Testis (tissue), 2 donors: ENCODE measurements at regions not wholly inside any gene's neighbourhood (a gene's known extent, or its start where the extent isn't known, plus 50 kb on each side); places are given as distances from the start of the nearest gene placed in this dataset.
A peak's percentile ranks its signal among the peaks of the same experiment; 100 is the strongest.

Experiments used
- DNase-seq: peaks from one replicate; pipeline ENCODE4 v3.0.0-alpha.2; 2019
- H3K27ac ChIP-seq, 2 donors: fragments of 200-600 bp; sonication (generic); one replicate each; pipeline ENCODE4 v1.5.1; 2019
- H3K27me3 ChIP-seq: fragments of 200-600 bp; sonication (generic); one replicate; pipeline ENCODE4 v1.5.1; 2019
- H3K36me3 ChIP-seq: fragments of 200-600 bp; sonication (generic); one replicate; pipeline ENCODE4 v1.5.1; 2017; ENCODE audit warnings: low read depth; ENCODE audit errors: missing control alignments
- H3K4me1 ChIP-seq: fragments of 200-600 bp; sonication (generic); one replicate; pipeline ENCODE4 v1.5.1; 2019
- H3K4me3 ChIP-seq, 2 donors: fragments of 200-600 bp; sonication (generic); one replicate each; pipeline ENCODE4 v1.5.1; 2017 to 2019
- H3K9me3 ChIP-seq: fragments of 200-600 bp; sonication (generic); one replicate; pipeline ENCODE4 v1.5.1; 2017
- CTCF ChIP-seq, 3 experiments: fragments of 450-650 bp in 2 of 3; fragments of 200-600 bp in 1 of 3; sonication (generic) in 1 of 3; IDR thresholded peaks; one replicate each; pipeline ENCODE4 v1.5.1; 2016 to 2019; ENCODE audit warnings: antibody characterized with exemption in 3 of 3, mild to moderate bottlenecking in 2 of 3, moderate library complexity in 1 of 3
- POLR2A ChIP-seq: fragments of 450-650 bp; IDR thresholded peaks from one replicate; pipeline ENCODE4 v1.6.1; 2017; ENCODE audit warnings: antibody characterized with exemption, mild to moderate bottlenecking, moderate library complexity
- WGBS, 2 donors: methylation state at CpG; one replicate each; pipeline ENCODE4 v1.1.5; 2018; 5-methylcytosine and 5-hydroxymethylcytosine counted together
- intact Hi-C: fragments of 100-400 bp; cut with DNase I; formaldehyde crosslinking; loops from one replicate; pipeline ENCODE4 v1.15.1; 2023; ENCODE audit warnings: low total_unique reads

DNA sequence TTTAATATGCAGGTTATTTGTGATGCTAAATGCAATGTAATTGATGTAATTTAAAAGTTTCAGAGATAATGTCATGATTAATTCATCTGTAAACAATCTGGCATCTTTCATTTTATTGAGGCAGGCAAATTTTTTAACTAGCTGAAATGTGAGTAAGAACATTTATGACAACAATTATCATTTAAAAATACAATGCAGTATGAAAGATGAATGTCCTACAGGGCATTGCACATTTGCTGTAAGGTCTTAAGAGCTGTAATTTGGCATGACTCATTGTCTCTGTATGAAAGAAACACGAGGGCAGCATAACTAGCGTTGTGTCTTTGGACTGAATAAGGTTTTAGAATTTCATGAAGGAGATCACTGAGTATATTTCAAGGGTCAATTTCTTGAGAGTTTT lies 642.8 kb downstream of the PLA2G4A start:
- Histone ChIP-seq H3K4me3 (no peak overlapping the region), H3K27me3 (no peaks in the 10 kb centered on the region), H3K36me3 (no peaks in the 10 kb centered on the region), H3K27ac (no peak overlapping the region), H3K4me1 (no peaks in the 10 kb centered on the region), H3K9me3 (no peaks in the 10 kb centered on the region)
- intact Hi-C loops, result no loop called here
- DNase-seq, result no peak
- TF ChIP-seq CTCF (IDR thresholded peaks at IDR 0.05), result no peak
- no peak for TF ChIP-seq POLR2A
- WGBS, 2 donors, result 74 to 75% methylated on average over 2 of the region's 2 CpGs

DNA sequence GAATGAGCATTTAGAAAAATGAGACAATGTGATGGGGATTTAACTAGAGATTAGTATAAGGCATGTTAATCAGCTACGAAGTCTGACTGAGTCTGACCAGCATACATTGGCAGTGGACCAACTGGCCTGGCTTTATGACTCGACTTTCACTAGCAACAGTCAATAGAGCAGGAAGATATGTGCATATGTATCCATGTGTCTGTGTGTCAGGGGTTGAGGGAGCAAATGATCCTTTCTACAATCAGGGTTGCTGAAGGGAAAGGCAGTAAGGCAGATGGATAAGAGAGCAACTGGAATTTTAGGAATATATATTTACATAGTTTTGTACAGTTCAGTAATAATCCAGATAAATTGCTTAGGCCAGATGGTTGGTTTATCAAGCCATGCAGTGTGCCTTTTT lies 645.6 kb downstream of the PLA2G4A start:
- WGBS, 2 donors, result 43 to 51% methylated on average over 2 of the region's 2 CpGs
- TF ChIP-seq POLR2A (no peak), CTCF (IDR thresholded peaks at IDR 0.05) (no peak)
- H3K27ac ChIP-seq, result no peak overlapping the region
- no peaks in the 10 kb centered on the region for H3K4me1 ChIP-seq
- DNase-seq, result no peak
- H3K4me3 ChIP-seq, result no peak overlapping the region
- intact Hi-C loops, result no loop called here
- H3K9me3 ChIP-seq, result no peaks in the 10 kb centered on the region
- no peaks in the 10 kb centered on the region for H3K27me3 ChIP-seq
- no peaks in the 10 kb centered on the region for H3K36me3 ChIP-seq

GRCh38 chr1:187476671-187477070 lies 647.9 kb downstream of the PLA2G4A start:
- no peak for DNase-seq
- Histone ChIP-seq H3K36me3 (no peaks in the 10 kb centered on the region), H3K4me1 (no peaks in the 10 kb centered on the region), H3K4me3 (no peak overlapping the region), H3K27me3 (no peaks in the 10 kb centered on the region), H3K27ac (no peak overlapping the region), H3K9me3 (no peaks in the 10 kb centered on the region)
- 62 to 65% methylated on average over 3 of the region's 3 CpGs for WGBS, 2 donors
- intact Hi-C loops, result no loop called here
- TF ChIP-seq POLR2A, result no peak
- TF ChIP-seq CTCF (IDR thresholded peaks at IDR 0.05), result peak in 1 of 3 experiments; percentile 39

DNA sequence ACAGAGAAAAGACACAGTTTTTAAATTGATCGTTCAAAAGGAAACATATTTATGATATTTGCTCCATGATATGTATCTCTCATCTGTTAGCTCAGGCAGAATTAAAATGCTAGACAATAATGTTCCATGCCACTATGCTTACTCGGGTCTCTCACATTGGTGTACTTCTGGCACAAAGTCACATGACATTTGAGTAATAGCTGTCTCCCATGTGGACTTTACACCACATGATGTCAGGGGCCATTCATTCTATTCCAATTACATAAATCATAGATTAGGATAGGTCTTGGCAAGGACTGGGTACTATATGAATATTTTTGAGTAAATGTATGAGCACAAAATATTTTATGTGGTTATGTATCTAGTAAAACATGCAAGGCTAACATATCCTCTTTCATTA lies 648.4 kb downstream of the PLA2G4A start:
- Histone ChIP-seq H3K27me3 (no peaks in the 10 kb centered on the region), H3K27ac (no peak overlapping the region), H3K4me3 (no peak overlapping the region), H3K9me3 (no peaks in the 10 kb centered on the region), H3K4me1 (no peaks in the 10 kb centered on the region), H3K36me3 (no peaks in the 10 kb centered on the region)
- intact Hi-C loops, result no loop called here
- no peak for DNase-seq
- no peak for TF ChIP-seq POLR2A
- TF ChIP-seq CTCF (IDR thresholded peaks at IDR 0.05), result no peak
- WGBS, 2 donors, result 63 to 66% methylated on average over 2 of the region's 2 CpGs

DNA sequence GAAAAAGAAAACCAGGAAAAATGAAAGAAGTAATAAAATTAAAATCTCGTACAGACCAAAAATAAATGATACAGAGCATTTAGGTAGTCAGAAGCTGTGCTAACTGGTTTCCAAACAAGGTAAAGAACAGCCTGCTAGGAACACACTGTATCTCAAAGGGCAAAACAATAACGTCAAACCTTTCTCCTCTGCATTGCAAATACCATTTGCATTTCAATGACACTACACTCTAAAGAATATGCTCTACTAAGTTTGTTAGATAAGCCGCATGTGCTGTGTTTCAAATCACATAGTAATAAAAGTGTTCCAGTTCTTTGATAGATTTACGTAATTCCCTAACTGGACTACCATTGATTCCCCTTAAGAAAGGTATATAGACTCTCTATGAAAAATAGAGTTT lies 648.8 kb downstream of the PLA2G4A start:
- Histone ChIP-seq H3K27ac (no peak overlapping the region), H3K9me3 (no peaks in the 10 kb centered on the region), H3K27me3 (no peaks in the 10 kb centered on the region), H3K4me3 (no peak overlapping the region), H3K36me3 (no peaks in the 10 kb centered on the region), H3K4me1 (no peaks in the 10 kb centered on the region)
- DNase-seq, result no peak
- intact Hi-C loops, result no loop called here
- TF ChIP-seq CTCF (IDR thresholded peaks at IDR 0.05) (no peak), POLR2A (no peak)
- WGBS, 2 donors, result 53 to 55% methylated on average over 4 of the region's 4 CpGs
